ENCODE measurements at regions not wholly inside any gene's neighbourhood (a gene's known extent, or its start where the extent isn't known, plus 50 kb on each side); places are given as distances from the start of the nearest gene placed in this dataset.
A peak's percentile ranks its signal among the peaks of the same experiment; 100 is the strongest.

DNA sequence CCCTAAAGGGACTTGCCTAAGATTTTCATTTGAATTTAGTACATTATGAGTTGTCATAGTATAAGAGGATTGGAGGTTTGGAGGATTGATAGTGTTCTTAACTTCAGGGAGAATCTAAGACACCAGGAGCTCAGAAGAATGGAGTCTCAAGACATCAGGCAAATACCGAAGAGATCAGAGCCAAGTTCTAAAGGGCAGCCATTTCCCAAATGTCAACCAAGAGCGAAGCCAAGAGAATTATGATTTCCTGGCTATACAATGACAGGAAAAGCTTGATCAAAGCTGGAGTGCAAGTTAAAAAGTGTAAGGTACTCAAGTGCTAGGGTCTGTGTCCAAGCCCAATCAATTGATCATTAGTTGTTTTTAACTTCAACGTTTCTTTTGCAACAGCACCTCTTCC, 283.0 kb upstream of the FN1 start:
- DNase-seq (ENCODE audit: low spot score) = no peak

DNA sequence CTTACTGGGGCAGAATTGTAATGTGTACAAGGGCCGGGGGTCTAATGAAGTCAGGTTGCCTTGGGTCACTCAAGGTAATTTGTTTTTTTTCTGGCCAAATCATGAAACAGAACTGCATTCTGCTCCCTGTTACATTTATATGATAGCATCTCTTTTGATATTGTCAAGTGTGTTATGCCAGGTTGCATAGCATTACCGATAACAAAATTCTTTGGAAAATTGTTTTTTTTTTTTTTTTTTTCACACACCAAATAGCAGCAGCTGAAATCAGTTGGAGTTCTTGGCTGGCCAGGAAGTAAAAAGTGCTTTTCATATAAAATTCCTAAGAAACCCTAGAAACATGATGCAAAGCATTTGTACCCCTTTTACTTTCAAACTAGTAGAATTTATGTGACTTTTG, 282.6 kb upstream of the FN1 start:
- no peak for DNase-seq (ENCODE audit: low spot score)

DNA sequence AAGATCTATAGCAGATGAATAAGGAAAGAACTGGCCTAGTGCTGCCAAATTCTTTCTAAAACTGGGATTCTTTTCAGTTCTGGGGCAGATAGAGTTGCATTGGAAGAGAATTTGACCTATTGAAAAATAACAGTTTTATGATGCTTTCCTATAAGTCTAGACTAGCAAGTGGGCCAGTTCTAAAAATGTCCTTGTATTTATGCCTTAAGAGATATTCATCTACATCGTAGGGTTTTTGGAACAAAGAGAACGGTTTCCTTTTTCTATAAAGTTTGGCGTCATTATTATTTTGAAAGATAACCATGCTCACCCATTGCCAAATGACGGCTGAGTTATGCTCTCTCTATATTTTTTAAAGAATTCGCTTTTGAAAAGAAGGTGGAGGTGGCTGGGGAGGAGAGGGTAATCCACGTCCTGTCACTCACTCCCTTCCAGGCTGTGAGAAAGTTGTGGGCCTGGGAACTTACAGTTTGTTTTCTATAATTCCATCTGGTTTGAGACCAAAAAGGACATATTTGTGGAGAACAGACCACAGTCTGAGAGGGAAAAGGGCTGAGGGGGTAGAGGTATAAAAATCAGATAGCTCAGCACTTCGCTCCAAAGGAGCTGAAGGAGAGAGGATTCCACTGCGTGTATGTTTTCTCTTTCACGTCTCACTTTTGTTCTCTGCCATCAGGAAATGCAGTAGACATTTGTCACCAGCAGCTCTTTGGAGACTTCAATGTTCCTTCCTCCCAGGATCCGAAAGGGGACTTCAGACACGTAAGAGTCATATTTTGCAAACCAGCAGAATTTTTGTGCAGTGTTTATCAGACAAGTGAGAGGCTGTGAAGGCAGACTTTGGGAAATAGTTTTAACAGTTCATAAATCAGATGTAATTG, 281.9 kb upstream of the FN1 start:
- no peak for DNase-seq (ENCODE audit: low spot score)

DNA sequence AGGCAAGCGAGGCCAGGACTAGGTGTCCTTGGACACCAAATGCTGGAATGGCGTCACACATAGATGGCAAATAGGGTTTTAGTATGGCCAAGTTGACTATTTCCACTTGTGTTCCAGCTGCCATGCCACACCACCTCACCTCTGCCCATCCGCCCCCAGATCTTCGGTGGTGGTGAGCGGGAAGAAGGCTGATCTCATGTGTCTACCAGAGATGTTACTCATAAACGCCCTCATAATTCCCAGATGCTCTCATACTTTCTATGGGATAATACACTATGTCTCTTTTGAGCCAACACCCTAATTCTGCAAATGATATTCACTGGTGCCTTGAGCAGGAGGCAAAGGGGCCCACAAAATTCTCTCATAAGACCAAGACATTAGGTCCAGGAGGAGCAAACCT, 281.1 kb upstream of the FN1 start:
- DNase-seq (ENCODE audit: low spot score) = no peak

DNA sequence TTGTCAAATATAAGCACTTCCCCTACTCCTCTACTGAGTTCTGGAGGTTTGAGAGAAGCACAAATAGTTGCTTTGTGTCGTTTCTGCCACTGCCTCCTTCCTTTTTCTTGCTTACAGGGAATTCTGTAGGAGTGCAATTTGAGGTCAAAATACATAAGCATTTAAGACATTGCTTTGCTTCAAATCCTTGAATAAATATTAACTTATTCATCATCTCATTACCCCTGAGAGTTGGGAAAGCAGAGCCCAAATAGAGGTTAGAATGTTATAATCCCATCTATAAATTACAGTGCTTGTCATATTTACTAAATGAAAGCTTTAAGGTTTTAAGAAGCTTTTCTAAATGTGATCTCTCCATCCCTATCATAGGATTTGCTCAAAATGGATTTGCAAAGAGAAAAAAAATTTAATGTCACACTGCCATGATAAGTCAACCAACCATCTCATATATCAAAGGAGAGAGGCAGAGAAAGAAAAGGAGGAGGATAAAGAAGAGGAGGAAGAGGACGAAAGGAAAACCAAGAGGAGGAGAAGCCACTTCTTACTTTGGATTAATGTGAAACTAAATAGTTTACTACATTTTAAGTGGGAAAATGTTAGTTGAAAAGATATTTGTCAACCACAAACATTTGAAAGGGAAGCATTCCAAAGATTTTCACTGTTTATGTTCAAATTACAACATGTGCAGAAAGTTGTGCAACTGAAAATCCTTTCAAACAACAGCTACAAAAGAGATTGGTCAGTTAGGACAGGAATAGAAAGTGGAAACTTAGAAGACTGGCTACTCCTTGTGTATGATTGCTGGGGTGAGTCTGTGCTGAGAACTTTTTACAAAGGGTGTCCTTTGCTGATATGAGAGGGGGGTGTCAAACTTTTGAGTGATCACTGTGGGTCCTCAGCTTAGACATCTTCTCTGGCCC, 277.3 kb upstream of the FN1 start:
- no peak for DNase-seq (ENCODE audit: low spot score)

DNA sequence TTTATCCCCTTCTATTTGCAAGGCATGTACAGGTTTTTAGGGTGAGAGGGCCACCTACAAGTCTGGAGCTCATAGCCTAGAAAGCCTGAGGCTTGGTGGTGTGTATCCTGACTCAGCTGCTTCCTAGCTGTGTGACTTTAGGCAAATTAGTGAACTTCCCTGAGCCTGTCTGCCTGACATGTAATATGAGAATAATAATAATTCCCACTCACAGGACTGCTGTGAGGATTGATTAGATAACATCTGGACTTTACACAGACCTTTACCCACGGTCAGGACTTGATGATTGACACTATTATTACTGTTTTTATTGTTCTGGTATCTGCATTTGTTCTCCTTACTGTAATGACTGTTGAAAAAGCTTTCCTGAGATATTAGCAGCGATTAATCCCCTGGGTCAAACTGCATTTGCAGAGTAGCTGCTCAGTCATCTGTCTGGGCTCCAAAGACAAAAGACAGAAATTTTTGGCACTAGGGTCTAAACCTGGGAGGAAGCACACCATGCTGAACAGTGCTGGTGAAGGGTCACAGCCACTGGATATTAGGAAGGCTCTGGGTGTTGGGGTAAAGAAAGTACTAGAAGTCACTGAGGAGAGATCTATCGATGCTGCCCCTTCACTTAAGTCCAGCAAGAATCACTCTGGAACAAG, 276.5 kb upstream of the FN1 start:
- no peak for DNase-seq (ENCODE audit: low spot score)

DNA sequence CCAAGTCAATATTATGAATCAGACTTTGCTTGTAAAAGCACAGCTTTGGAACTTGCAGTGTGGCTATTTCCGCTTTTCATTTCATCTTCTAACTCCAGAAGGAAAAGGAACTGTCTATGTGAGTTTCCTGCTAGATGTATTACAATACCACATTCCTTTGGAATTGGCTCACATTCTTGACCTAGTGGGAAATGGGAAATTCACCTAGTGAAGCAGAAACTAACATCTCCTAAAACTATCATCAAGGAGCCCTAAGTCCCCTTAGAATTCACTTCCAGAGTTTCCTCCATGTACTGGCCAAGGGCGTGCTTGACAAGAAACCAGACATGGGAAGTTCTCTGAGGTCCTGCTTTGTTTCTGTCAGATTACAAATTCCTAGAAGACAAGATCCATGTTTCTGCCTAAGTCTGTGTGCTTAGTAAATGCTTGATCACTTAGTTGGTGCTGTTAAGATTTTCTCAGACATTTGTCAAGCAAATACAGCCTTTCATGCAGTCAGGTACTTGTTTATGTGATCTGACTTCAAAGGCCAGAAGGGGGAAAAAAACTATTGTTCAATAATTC, 275.7 kb upstream of the FN1 start:
- DNase-seq (ENCODE audit: low spot score) = no peak

DNA sequence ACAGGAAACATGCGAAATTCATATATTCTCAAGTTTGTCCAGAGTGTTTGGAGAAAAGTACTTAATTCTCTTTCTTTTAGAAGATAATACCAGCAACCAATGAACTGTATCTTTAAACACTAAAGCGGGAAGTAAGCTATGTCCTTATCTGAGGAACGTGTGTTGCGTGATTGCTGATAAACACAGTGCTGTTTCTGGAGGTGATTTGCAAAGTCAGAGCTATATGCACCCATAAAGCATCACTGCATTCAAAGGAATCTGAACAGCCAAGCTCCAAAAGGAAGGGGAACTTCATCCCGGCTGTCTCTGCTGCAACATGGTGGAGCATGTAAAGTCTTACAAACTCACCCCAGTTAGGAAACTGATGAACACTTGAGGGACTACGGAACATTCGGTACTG, 271.7 kb upstream of the FN1 start:
- no peak for DNase-seq (ENCODE audit: low spot score)

DNA sequence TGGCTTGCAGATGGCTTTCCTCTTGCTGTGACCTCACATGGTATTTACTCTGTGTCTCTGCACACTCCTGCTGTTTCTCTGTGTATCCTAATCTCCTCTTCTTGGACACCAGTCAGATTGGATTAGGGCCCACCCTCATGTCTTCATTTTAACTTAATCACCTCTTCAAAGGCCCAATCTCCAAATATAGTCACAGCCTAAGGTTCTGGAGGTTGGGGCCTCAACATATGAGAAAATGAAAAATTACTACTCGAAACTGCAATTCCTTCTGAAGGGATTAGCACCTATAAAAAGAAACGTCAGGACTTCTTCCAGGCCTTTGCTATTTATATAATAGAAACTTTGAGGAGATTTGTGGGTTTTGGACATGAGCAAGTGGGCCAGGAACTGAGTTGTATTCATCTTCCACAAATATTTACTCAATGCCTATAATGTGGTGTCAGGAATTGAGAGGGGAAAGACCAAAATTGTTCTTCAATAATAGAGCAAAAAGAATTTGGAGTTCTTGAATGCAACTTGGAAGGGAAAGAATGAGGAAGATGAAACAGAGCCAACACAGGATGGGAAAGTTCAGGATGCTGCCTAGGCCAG, 270.0 kb upstream of the FN1 start:
- DNase-seq (ENCODE audit: low spot score) = no peak

DNA sequence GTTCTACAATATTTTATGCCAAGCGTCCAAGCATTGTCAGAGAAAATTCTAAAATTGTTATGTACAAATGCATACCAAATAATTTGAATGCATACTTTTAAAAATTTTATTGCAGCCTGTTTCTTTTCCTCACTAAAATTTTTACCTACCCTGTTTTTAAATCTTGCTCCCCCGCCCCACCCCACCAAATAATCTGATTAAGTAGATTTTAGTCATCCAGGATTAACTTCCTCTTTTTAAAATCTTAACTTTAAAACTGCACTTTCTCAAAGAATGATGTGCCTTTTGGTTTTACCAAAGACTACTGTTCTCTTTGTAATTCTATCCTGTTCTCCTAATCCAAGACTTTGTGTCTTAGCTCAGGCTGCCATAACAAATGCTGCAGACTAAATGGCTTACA, 269.4 kb upstream of the FN1 start:
- no peak for DNase-seq (ENCODE audit: low spot score)

DNA sequence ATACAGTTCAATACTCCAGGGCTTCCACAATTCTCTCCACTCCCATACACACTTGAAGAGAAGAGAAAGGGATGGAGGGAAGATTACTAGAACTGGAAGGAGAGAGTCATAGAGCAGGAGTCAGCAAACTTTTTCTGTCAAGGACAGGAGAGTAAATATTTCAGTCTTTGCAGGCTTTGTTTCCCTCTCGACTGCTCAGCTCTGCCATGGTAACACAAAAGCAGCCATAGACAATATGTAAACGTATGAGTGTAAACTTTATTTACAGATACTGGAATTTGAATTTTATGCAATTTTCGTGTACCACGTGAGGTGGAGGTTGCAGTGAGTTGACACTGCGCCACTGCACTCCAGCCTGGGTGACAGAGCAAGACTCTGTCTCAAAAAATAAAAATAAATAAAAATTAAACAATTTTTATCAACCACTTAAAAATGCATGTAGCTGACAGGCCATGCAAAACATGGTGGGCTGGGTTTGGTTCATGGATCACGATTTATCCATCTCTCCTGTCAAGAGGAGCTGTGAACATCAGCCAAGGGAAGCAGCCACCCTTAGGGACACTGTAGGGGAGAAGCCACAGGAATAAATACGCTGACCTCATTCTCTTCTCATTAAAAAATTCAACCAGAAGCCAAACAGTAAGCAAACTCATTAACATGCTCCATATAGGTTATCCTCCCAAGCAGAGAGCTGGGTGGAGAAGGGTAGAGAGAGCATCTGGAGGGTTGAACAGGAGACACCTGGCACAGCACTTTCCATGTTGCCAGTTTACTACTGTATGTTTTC, 266.4 kb upstream of the FN1 start:
- no peak for DNase-seq (ENCODE audit: low spot score)

DNA sequence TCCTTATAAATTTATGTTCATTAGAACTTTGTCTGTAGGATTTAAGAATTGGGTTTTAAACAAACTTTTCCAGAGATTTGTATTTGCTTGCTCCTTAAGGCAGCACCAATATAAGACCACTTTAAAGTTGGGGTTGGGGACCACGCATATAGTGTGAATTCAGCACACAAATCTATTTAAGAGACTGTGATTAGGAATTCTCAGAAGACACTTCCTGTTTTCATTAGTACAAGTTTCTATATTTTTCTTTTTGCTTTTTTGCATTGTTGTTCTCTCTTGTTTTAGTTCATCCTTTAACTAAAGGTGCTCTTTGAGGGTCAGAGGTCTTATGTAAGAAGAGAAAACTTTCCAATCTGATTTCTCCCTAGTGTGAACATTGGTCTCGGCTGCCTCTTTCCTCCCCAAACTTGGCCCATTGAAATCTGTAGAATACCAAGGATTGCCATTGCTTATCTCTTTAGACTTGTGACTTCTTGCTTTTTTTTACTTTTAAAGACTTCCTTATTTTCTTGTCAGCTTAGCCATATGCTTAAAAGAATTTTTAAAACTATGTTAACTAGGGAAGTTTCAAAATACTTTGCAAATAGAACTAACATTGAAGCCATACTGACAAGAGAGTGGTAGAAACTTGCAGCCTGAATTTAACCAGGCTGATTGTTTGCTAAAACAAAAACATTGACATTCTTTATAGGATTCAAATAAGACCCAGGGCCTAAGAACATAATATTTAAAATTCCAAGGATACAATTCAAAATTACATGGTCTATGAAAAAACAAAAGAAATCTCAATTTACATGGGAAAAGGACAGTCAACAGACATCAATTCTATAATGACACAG, 264.1 kb upstream of the FN1 start:
- DNase-seq (ENCODE audit: low spot score) = no peak

DNA sequence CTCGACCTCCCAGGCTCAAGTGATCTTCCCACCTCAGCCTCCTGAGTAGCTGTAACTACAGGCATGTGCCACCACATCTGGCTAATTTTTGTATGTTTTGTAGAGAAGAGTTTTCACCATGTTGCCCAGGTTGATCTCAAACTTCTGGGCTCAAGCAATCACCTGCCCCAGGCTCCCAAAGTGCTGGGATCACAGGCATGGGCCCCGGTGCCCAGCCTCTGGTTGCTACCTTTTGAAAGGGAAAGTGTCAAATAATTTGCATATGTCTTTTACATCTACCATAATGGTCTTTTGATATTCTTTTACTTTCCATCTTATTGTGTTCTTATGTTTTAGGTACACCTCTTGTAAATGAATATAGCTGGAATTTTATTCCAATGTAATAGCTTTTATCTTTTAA, 263.1 kb upstream of the FN1 start:
- DNase-seq (ENCODE audit: low spot score) = no peak

DNA sequence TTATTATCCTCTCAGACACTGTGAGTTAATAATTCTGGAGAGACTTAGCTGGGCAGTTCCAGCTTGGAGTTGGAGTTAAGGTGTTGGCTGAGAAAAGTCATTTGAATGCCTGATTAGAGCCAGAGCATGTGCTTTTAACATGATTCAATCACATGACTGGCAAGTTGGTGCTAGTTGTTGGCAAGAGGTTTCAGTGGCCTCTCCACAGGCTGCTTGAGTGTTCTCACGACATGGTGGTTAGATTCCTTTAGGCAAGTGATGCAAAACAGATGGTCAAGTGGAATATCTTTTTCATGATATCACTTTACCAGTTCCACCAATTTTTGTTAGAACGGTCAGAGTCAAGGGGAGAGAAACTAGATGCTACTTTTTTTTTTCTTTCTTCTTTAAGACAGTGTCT, 262.7 kb upstream of the FN1 start:
- DNase-seq (ENCODE audit: low spot score) = no peak

DNA sequence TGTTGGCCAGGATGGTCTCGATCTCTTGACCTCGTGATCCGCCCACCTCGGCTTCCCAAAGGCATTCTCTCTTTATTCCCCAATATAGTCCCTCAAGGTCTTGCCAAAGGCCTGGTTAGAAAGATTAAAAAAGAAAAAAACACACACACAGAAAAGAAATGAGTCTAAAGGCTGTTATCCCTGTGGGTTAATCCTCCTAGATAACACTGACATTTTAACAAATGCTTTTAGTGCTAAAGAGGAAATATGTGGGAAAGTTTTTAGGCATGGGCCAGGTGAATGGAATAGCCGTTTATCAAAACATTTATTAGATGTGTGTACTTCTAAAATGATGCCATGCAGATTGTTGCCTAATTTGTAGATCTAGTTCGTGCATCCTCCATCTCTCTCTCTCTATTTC, 261.6 kb upstream of the FN1 start:
- no peak for DNase-seq (ENCODE audit: low spot score)

DNA sequence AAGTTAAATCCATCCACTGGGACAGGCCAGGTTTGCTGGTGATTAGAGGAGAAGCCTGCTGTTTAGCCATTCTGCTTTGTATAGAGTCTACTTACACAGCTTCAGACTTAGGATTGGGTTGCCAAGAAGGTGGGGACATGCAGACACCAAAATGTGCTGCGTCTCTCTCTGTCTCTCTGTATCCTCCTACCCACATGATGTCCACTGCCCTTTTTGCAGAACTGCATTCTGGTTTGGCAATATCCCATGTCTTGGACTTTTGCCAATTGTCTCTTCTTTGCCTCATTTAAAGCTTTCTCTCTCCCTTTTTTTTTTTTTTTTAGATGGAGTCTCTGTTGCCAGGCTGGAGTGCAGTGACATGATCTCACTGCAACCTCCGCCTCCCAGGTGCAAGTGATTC, 261.1 kb upstream of the FN1 start:
- no peak for DNase-seq (ENCODE audit: low spot score)

DNA sequence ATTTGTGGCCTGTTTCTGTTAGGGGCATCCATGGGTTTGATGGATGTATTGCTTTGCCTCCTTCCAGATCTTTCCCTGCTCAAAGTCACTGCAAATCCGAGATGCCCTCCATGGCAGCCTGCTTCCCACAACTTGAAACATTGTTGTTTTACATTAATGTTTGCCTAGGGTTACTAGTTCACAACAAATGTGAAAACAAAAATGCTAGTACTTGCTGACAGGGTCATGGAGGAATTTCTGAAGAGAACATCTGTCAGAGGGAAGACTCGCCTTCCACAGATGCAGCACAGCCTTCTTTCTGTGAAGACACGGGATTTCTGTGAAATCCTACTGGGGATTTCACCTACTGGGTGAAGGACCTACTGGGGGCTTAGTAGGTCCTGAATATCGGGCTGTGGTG, 260.0 kb upstream of the FN1 start:
- DNase-seq (ENCODE audit: low spot score) = no peak

DNA sequence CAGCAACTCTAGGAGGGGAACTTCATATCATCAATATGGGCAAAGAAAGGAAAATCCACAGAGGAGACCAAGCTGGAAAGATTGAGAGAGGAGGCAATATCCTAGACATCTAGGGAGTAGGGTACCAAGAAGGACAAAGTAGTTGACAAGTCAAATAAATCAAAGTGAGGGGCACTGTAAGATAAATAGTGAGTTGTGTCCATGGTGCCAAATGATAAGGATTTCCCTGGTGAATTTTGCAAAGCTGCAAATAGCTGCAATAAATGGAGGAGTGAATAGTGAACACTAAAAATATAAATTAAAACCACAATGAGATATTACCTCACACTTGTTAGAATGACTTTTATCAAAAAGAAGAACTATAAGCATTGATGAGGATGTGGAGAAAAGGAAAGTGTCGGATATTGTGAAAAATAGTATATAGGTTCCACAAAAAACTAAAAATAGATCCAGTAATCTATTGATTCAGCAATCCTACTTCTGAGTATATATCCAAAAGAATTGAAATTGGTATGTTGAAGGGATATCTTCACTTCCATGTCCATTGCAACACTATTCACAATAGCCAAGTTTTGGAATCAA, 258.2 kb upstream of the FN1 start:
- no peak for DNase-seq (ENCODE audit: low spot score)

DNA sequence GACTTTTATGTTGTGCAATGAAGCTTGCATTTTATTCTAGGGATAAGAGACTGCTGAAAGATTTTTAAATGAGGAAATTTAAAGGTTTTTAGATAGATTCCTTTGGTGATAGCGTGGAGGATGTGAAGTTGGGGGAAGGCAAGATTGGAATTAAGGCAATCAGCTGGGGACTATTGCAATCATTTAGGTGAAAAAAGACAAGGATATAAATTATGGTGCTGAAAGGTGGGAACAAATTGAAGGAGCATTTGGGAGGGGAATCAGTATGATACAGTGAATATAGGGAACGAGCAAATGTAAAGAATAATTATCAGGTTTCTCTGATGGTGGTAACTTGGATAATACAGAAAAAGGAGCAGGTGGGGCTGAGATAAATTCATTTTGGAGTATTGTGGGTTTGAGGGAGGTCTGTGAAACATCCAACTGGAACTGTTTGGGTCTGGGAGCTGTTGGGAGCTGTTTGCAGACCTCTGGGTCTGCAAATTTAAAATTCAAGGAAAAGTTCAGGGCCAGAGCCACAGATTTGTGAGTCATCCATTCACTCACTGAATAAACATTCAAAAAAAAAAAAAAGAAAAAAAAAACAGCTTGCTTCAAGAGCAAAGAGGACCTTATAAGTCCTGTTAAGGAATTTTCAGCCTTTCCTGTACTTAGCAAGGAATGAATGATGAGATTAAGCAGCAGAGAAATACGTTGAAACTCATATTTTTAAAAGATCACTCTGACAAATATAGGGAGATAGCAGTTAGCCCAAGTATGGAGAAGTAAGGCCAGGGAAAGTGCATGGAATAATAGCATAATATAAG, 257.5 kb upstream of the FN1 start:
- peak; percentile 6 for DNase-seq (ENCODE audit: low spot score)
